ENCODE measurements at regions not wholly inside any gene's neighbourhood (a gene's known extent, or its start where the extent isn't known, plus 50 kb on each side); places are given as distances from the start of the nearest gene placed in this dataset.

DNA sequence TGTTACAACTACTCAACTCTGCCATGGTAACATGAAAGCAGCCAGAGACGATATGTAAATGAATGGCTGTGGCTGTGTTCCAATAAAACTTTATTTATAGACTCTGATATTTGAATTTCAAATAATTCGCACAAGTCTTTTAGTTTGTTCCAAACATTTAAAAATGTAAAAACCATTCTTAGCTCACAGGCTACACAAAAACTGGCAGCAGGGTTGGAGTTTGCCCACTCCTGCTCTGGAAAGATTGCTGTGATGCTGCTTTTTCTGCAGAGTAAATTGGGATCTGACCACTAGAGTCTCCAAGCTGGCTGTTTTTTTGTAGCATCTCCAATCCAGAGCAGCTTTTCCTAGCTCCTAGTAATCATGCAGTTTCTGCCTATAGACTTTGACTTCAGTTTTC lies 157.5 kb downstream of the CHRM3 start:
- no peak for TF ChIP-seq EZH2phosphoT487 (conservative IDR thresholded peaks at IDR 0.05; ENCODE audit: low read length)
- TF ChIP-seq, protein P1, sequence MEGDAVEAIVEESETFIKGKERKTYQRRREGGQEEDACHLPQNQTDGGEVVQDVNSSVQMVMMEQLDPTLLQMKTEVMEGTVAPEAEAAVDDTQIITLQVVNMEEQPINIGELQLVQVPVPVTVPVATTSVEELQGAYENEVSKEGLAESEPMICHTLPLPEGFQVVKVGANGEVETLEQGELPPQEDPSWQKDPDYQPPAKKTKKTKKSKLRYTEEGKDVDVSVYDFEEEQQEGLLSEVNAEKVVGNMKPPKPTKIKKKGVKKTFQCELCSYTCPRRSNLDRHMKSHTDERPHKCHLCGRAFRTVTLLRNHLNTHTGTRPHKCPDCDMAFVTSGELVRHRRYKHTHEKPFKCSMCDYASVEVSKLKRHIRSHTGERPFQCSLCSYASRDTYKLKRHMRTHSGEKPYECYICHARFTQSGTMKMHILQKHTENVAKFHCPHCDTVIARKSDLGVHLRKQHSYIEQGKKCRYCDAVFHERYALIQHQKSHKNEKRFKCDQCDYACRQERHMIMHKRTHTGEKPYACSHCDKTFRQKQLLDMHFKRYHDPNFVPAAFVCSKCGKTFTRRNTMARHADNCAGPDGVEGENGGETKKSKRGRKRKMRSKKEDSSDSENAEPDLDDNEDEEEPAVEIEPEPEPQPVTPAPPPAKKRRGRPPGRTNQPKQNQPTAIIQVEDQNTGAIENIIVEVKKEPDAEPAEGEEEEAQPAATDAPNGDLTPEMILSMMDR (IDR thresholded peaks at IDR 0.05; ENCODE audit: insufficient read depth, low read length, poor library complexity, severe bottlenecking) = no peak
- H3K27me3 ChIP-seq (ENCODE audit: low read length) = no peaks in the 10 kb centered on the region
- no peak overlapping the region for H2AFZ ChIP-seq (ENCODE audit: low read depth, low read length, severe bottlenecking)
- H3K4me2 ChIP-seq (ENCODE audit: low read depth, low read length, poor library complexity, severe bottlenecking) = no peak overlapping the region
- no peaks in the 10 kb centered on the region for H4K20me1 ChIP-seq (ENCODE audit: low read depth, low read length)
- H3K9ac ChIP-seq (ENCODE audit: low read length) = no peak overlapping the region
- H3K79me2 ChIP-seq (ENCODE audit: insufficient read depth, low read length) = no peaks in the 10 kb centered on the region
- no peaks in the 10 kb centered on the region; the same call in 1 of the 2 replicates for H3K9me3 ChIP-seq (ENCODE audit: insufficient read depth, low read length)
- H3F3A ChIP-seq (ENCODE audit: insufficient read depth) = no peaks in the 10 kb centered on the region
- no peaks in the 10 kb centered on the region for H3K9me2 ChIP-seq (replicated peaks; ENCODE audit: insufficient read depth, low read length)
- no peaks in the 10 kb centered on the region for H3K36me3 ChIP-seq (ENCODE audit: low read length)
- no peak overlapping the region for H3K4me3 ChIP-seq (ENCODE audit: insufficient read depth, low read length, poor library complexity, severe bottlenecking)
- H3K27ac ChIP-seq (ENCODE audit: low read depth, low read length) = no peak overlapping the region

DNA sequence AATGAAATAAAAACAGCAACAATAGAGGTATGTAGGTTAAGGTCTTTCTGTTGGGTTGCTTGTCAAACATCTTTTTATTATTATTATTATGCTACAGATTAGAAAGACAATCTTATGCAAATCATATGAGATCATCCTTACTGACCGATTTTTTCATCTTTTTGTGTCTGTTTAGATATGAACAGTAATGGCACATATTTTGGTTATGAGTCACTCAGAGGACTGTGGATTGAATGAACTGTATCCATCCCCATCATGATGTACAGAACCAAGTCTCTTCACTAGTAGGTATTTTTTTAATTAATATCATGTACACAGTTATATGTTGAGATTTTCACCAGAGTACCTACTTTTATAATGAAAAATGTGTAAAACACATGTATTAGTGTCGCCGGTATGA lies 159.1 kb downstream of the CHRM3 start:
- Histone ChIP-seq H3K4me2 (ENCODE audit: low read depth, low read length, poor library complexity, severe bottlenecking) (no peak overlapping the region), H2AFZ (ENCODE audit: low read depth, low read length, severe bottlenecking) (no peak overlapping the region), H4K20me1 (ENCODE audit: low read depth, low read length) (no peaks in the 10 kb centered on the region), H3K9me3 (ENCODE audit: insufficient read depth, low read length) (no peaks in the 10 kb centered on the region; the same call in 1 of the 2 replicates), H3K4me3 (ENCODE audit: insufficient read depth, low read length, poor library complexity, severe bottlenecking) (no peak overlapping the region), H3F3A (ENCODE audit: insufficient read depth) (no peaks in the 10 kb centered on the region), H3K79me2 (ENCODE audit: insufficient read depth, low read length) (no peaks in the 10 kb centered on the region), H3K9me2 (replicated peaks; ENCODE audit: insufficient read depth, low read length) (no peaks in the 10 kb centered on the region), H3K27me3 (ENCODE audit: low read length) (no peaks in the 10 kb centered on the region), H3K36me3 (ENCODE audit: low read length) (no peaks in the 10 kb centered on the region), H3K27ac (ENCODE audit: low read depth, low read length) (no peak overlapping the region), H3K9ac (ENCODE audit: low read length) (no peak overlapping the region)
- no peak for TF ChIP-seq EZH2phosphoT487 (conservative IDR thresholded peaks at IDR 0.05; ENCODE audit: low read length)
- TF ChIP-seq, protein P1 (IDR thresholded peaks at IDR 0.05; ENCODE audit: insufficient read depth, low read length, poor library complexity, severe bottlenecking) = no peak

DNA sequence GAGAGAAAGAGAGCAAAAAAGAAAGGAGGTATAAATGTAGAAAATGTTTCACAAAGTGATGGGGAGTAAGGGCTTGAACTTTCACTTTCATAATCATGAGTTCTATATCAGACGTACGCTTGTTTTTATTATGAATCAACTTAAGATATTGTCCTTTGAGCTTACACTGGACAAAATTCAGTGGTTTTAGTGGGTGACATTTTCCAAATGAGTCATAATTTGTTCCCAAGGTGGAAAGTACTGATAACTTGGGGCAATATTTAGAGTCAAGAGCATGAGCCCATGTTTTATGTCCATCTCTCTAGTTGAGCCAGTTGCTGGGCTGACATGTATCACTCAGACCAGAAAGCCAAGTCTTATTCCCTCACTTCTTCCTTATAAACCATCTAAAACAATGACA lies 161.6 kb downstream of the CHRM3 start:
- TF ChIP-seq EZH2phosphoT487 (conservative IDR thresholded peaks at IDR 0.05; ENCODE audit: low read length) = no peak
- TF ChIP-seq, protein P1 (IDR thresholded peaks at IDR 0.05; ENCODE audit: insufficient read depth, low read length, poor library complexity, severe bottlenecking) = no peak
- Histone ChIP-seq H3K9me2 (replicated peaks; ENCODE audit: insufficient read depth, low read length) (no peaks in the 10 kb centered on the region), H3K9me3 (ENCODE audit: insufficient read depth, low read length) (no peaks in the 10 kb centered on the region; the same call in 1 of the 2 replicates), H3K4me2 (ENCODE audit: low read depth, low read length, poor library complexity, severe bottlenecking) (no peak overlapping the region), H2AFZ (ENCODE audit: low read depth, low read length, severe bottlenecking) (no peak overlapping the region), H3K4me3 (ENCODE audit: insufficient read depth, low read length, poor library complexity, severe bottlenecking) (no peak overlapping the region), H3K27me3 (ENCODE audit: low read length) (no peaks in the 10 kb centered on the region), H3F3A (ENCODE audit: insufficient read depth) (no peaks in the 10 kb centered on the region), H3K9ac (ENCODE audit: low read length) (no peak overlapping the region), H3K27ac (ENCODE audit: low read depth, low read length) (no peak overlapping the region), H4K20me1 (ENCODE audit: low read depth, low read length) (no peaks in the 10 kb centered on the region), H3K36me3 (ENCODE audit: low read length) (no peaks in the 10 kb centered on the region), H3K79me2 (ENCODE audit: insufficient read depth, low read length) (no peaks in the 10 kb centered on the region)
